IMR-90 (cell line): ENCODE measurements at regions not wholly inside any gene's neighbourhood (a gene's known extent, or its start where the extent isn't known, plus 50 kb on each side); places are given as distances from the start of the nearest gene placed in this dataset.

ENCODE experiments used
- ATAC-seq: fragments of 200-7000 bp; cut with Tn5 transposase; 2 replicates; pipeline ENCODE4 v1.9.1; 2020; ENCODE audit warnings: low read depth, mild to moderate bottlenecking, moderate library complexity
- BruUV-seq: library from RNA; stranded (reverse); fragments of 400-500 nt; replicated peaks from 2 replicates; lab custom pipeline; 2021; lab: Mats Ljungman, UMichigan
- CTCF ChIA-PET: fragments of 300-600 bp; formaldehyde crosslinking; extraction: SDS; loops from one replicate; lab custom pipeline; 2021; ENCODE audit warnings: antibody characterized with exemption; lab: Yijun Ruan, JAX
- POLR2A ChIA-PET: fragments of 300-600 bp; sonication (Branson Sonifier 250); formaldehyde crosslinking; loops from one replicate; lab custom pipeline; 2022; ENCODE audit warnings: antibody characterized with exemption; ENCODE audit not compliant: unreplicated experiment; lab: Charles Lee
- DNase-seq: peaks from one replicate; pipeline ENCODE4 v3.0.0; 2013
- H2AFZ ChIP-seq: replicated peaks from 2 replicates; pipeline ENCODE3; 2013; ENCODE audit warnings: low read length, mild to moderate bottlenecking; ENCODE audit not compliant: poor library complexity
- H2AK5ac ChIP-seq: 2 replicates; pipeline ENCODE4 v1.6.1; 2013; ENCODE audit warnings: low read depth, low read length, inconsistent platforms
- H2AK9ac ChIP-seq: replicated peaks from 2 replicates; pipeline ENCODE3; 2013; ENCODE audit warnings: mild to moderate bottlenecking, low read depth, low read length, moderate library complexity; ENCODE audit not compliant: poor library complexity
- H2BK120ac ChIP-seq: 2 replicates; pipeline ENCODE4 v1.6.1; 2013; ENCODE audit warnings: low read depth, low read length, inconsistent platforms
- H2BK15ac ChIP-seq: 3 replicates; pipeline ENCODE4 v1.6.1; 2013; ENCODE audit warnings: low read depth, low read length, inconsistent platforms
- H2BK20ac ChIP-seq: 2 replicates; pipeline ENCODE4 v1.6.1; 2013; ENCODE audit warnings: low read depth, mild to moderate bottlenecking, inconsistent platforms, low read length, moderate library complexity
- H2BK5ac ChIP-seq: 2 replicates; pipeline ENCODE4 v1.6.1; 2013; ENCODE audit warnings: mild to moderate bottlenecking, low read depth, low read length, inconsistent platforms; ENCODE audit not compliant: poor library complexity, severe bottlenecking
- H3K14ac ChIP-seq: replicated peaks from 2 replicates; pipeline ENCODE4 v1.6.1; 2013; ENCODE audit warnings: low read depth, low read length, inconsistent platforms
- H3K18ac ChIP-seq: 2 replicates; pipeline ENCODE4 v1.6.1; 2013; ENCODE audit warnings: low read depth, low read length, control low read depth
- H3K23ac ChIP-seq: 2 replicates; pipeline ENCODE4 v1.6.1; 2013; ENCODE audit warnings: low read depth, low read length, inconsistent platforms
- H3K27ac ChIP-seq: 2 replicates; pipeline ENCODE4 v1.5.1; 2013; ENCODE audit warnings: mild to moderate bottlenecking, control low read depth, low read length; ENCODE audit not compliant: insufficient read depth
- H3K27me3 ChIP-seq: 2 replicates; pipeline ENCODE4 v1.6.1; 2013; ENCODE audit warnings: low read length; ENCODE audit not compliant: control insufficient read depth, insufficient read depth
- H3K36me3 ChIP-seq: 2 replicates; pipeline ENCODE4 v1.6.1; 2013; ENCODE audit warnings: low read length, mixed read lengths; ENCODE audit not compliant: control insufficient read depth, insufficient read depth
- H3K4ac ChIP-seq: 2 replicates; pipeline ENCODE4 v1.6.1; 2013; ENCODE audit warnings: low read depth, low read length, inconsistent platforms
- H3K4me1 ChIP-seq: 2 replicates; pipeline ENCODE4 v1.6.1; 2013; ENCODE audit warnings: low read length, mixed read lengths; ENCODE audit not compliant: control insufficient read depth, insufficient read depth
- H3K4me2 ChIP-seq: 2 replicates; pipeline ENCODE4 v1.6.1; 2013; ENCODE audit warnings: low read depth, mild to moderate bottlenecking, control low read depth, low read length, moderate library complexity
- H3K4me3 ChIP-seq: 2 replicates; pipeline ENCODE4 v1.5.1; 2013; ENCODE audit warnings: low read depth, mild to moderate bottlenecking, control low read depth, low read length, moderate library complexity; ENCODE audit not compliant: insufficient read depth
- H3K56ac ChIP-seq: 2 replicates; pipeline ENCODE4 v1.6.1; 2013; ENCODE audit warnings: low read length, inconsistent platforms; ENCODE audit not compliant: insufficient read depth; ENCODE audit errors: extremely low read depth
- H3K79me1 ChIP-seq, 2 experiments: 2 replicates each; pipeline ENCODE4 v1.6.1; 2013; ENCODE audit warnings: low read length in 2 of 2, inconsistent platforms in 1 of 2, low read depth in 1 of 2
- H3K9ac ChIP-seq: 2 replicates; pipeline ENCODE4 v1.6.1; 2013; ENCODE audit warnings: low read depth, low read length, control low read depth
- H3K9me1 ChIP-seq: 2 replicates; pipeline ENCODE4 v1.6.1; 2013; ENCODE audit warnings: low read length, inconsistent platforms; ENCODE audit not compliant: insufficient read depth
- H3K9me3 ChIP-seq: 2 replicates; pipeline ENCODE4 v1.6.1; 2013; ENCODE audit warnings: low read length; ENCODE audit not compliant: control insufficient read depth, insufficient read depth
- H4K20me1 ChIP-seq: 2 replicates; pipeline ENCODE4 v1.6.1; 2013; ENCODE audit warnings: low read length, inconsistent platforms; ENCODE audit not compliant: insufficient read depth
- H4K5ac ChIP-seq: 2 replicates; pipeline ENCODE4 v1.6.1; 2013; ENCODE audit warnings: mild to moderate bottlenecking, low read depth, low read length, control low read depth
- H4K8ac ChIP-seq, 2 experiments: 2 replicates each; pipeline ENCODE4 v1.6.1; 2013; ENCODE audit warnings: low read depth in 2 of 2, low read length in 2 of 2, control low read depth in 1 of 2, inconsistent platforms in 1 of 2
- H4K91ac ChIP-seq: 2 replicates; pipeline ENCODE4 v1.6.1; 2013; ENCODE audit warnings: low read depth, low read length, inconsistent platforms; ENCODE audit not compliant: insufficient read depth
- ELK1 ChIP-seq: fragments of 150-350 bp; IDR thresholded peaks from 2 replicates; pipeline ENCODE4 v1.6.1; 2016; ENCODE audit warnings: low read depth, mild to moderate bottlenecking, low read length, moderate library complexity, borderline replicate concordance
- MAZ ChIP-seq: IDR thresholded peaks from 2 replicates; pipeline ENCODE4 v1.6.1; 2012; ENCODE audit warnings: low read depth, mild to moderate bottlenecking, low read length, improper control_type of control experiment, moderate library complexity, borderline replicate concordance
- RFX5 ChIP-seq: IDR thresholded peaks from 2 replicates; pipeline ENCODE4 v1.8.0; 2012; ENCODE audit warnings: low read depth, mild to moderate bottlenecking, low read length, moderate library complexity
- SMC3 ChIP-seq: fragments of 150-350 bp; IDR thresholded peaks from 2 replicates; pipeline ENCODE4 v1.6.1; 2016; ENCODE audit warnings: low read depth, mild to moderate bottlenecking, antibody characterized with exemption, low read length, moderate library complexity
- USF2 ChIP-seq: fragments of 150-350 bp; IDR thresholded peaks from 2 replicates; pipeline ENCODE4 v1.6.1; 2017; ENCODE audit warnings: mild to moderate bottlenecking, antibody characterized with exemption, low read length, low read depth
- WGBS, 2 experiments: methylation state at CpG; one replicate each; pipeline versions ENCODE4 v1.1.5 to v1.1.7; 2013; ENCODE audit warnings: missing lambda C conversion rate in 2 of 2; ENCODE audit not compliant: insufficient read length in 1 of 2; ENCODE audit errors: extremely low coverage in 2 of 2; 5-methylcytosine and 5-hydroxymethylcytosine counted together
- dilution Hi-C: fragments of 300-500 bp; cut with HindIII; formaldehyde crosslinking; loops from one replicate; pipeline ENCODE4 v1.14.3; 2018; ENCODE audit warnings: low sequenced_read_pairs; ENCODE audit not compliant: unreplicated experiment
- in situ Hi-C: fragments of 300-500 bp; cut with MboI; formaldehyde crosslinking; loops from 3 replicates; pipeline ENCODE4 v1.14.3; 2019; ENCODE audit warnings: low sequenced_read_pairs, inconsistent platforms, mixed read lengths
- intact Hi-C: fragments of 100-400 bp; cut with micrococcal nuclease; formaldehyde crosslinking; loops from 2 replicates; pipeline ENCODE4 v1.10.0; 2022

GRCh38 chr18:4750393-4751346 is 295.6 kb upstream of the DLGAP1 start (continued):
- TF ChIP-seq USF2: no peak

GRCh38 chr18:4748975-4749374 is 293.9 kb upstream of the DLGAP1 start:
- ChIA-PET POLR2A (no interaction called here), CTCF (no interaction called here)
- no peaks in the 10 kb centered on the region for H3K27me3 ChIP-seq
- no peaks in the 10 kb centered on the region for H3K36me3 ChIP-seq
- dilution Hi-C loops: no loop called here
- no peaks in the 10 kb centered on the region for H4K20me1 ChIP-seq
- no peaks in the 10 kb centered on the region for H3K79me1 ChIP-seq
- H3K18ac ChIP-seq: no peak overlapping the region
- H3K14ac ChIP-seq: no peak overlapping the region
- H3K4ac ChIP-seq: no peak overlapping the region
- no peak overlapping the region for H2BK15ac ChIP-seq
- intact Hi-C loops: no loop called here
- H3K4me3 ChIP-seq: no peak overlapping the region
- H3K9ac ChIP-seq: no peak overlapping the region
- no peak overlapping the region for H2BK120ac ChIP-seq
- H3K27ac ChIP-seq: no peak overlapping the region
- H4K91ac ChIP-seq: no peak overlapping the region
- H3K9me1 ChIP-seq: no peaks in the 10 kb centered on the region
- H4K5ac ChIP-seq: no peak overlapping the region
- ATAC-seq: no peak
- TF ChIP-seq USF2: no peak
- no peak for TF ChIP-seq MAZ
- no peak for TF ChIP-seq SMC3
- TF ChIP-seq ELK1: no peak
- no peak for TF ChIP-seq RFX5
- in situ Hi-C loops: no loop called here
- H3K23ac ChIP-seq: no peak overlapping the region
- no peak overlapping the region for H2BK20ac ChIP-seq
- H2BK5ac ChIP-seq: no peak overlapping the region
- H3K4me2 ChIP-seq: no peak overlapping the region
- H4K8ac ChIP-seq: no peak overlapping the region
- H2AFZ ChIP-seq: no peak overlapping the region
- H3K4me1 ChIP-seq: no peaks in the 10 kb centered on the region
- no TSS peak for BruUV-seq
- no peak overlapping the region for H2AK5ac ChIP-seq
- H3K56ac ChIP-seq: no peak overlapping the region
- H3K9me3 ChIP-seq: peaks cover 20% of the 10 kb centered on the region
- H2AK9ac ChIP-seq: no peak overlapping the region
- no CpG with 5 or more reads among the region's 5 CpGs for WGBS, 2 experiments
- no peak for DNase-seq
